ENCODE measurements at regions not wholly inside any gene's neighbourhood (a gene's known extent, or its start where the extent isn't known, plus 50 kb on each side); places are given as distances from the start of the nearest gene placed in this dataset.

- TF ChIP-seq ZNF462 (CRISPR knock-in tag; IDR thresholded peaks at IDR 0.05) = no peak
- no peak for TF ChIP-seq CREB1 (CRISPR knock-in tag; IDR thresholded peaks at IDR 0.05; ENCODE audit: low read depth)
- no peak for TF ChIP-seq ZNF331 (CRISPR knock-in tag; IDR thresholded peaks at IDR 0.05; ENCODE audit: low read depth)
- TF ChIP-seq ZNF114 (CRISPR knock-in tag; IDR thresholded peaks at IDR 0.05) = no peak
- TF ChIP-seq ETS1 (IDR thresholded peaks at IDR 0.05) = no peak
- TF ChIP-seq NANOG (IDR thresholded peaks at IDR 0.05; ENCODE audit: borderline replicate concordance) = no peak
- TF ChIP-seq EZH2 (IDR thresholded peaks at IDR 0.05; ENCODE audit: low read depth, unreplicated experiment) = no peak
- no peak for TF ChIP-seq STAT1 (IDR thresholded peaks at IDR 0.05; ENCODE audit: unreplicated experiment)
- TF ChIP-seq POLR2AphosphoS5 (IDR thresholded peaks at IDR 0.05; ENCODE audit: low read depth) = no peak
- TF ChIP-seq EZH2phosphoT487 (IDR thresholded peaks at IDR 0.05; ENCODE audit: unreplicated experiment) = no peak
- TF ChIP-seq CTCF (conservative IDR thresholded peaks at IDR 0.05; ENCODE audit: low read depth in 2 of 2) = no peak
Measured at GRCh38 chr18:76232010-76232409, 263.0 kb downstream of the ZNF516 start (continued).

All from GM23338 (cell line).